Karpas-422 (cell line): ENCODE measurements at regions not wholly inside any gene's neighbourhood (a gene's known extent, or its start where the extent isn't known, plus 50 kb on each side); places are given as distances from the start of the nearest gene placed in this dataset.

Experiments
- DNase-seq: peaks from one replicate; pipeline ENCODE4 v3.0.0-alpha.2; 2015
- H2AFZ ChIP-seq: fragments of 200-600 bp; sonication (generic); 2 replicates; pipeline ENCODE4 v1.6.1; 2014; ENCODE audit warnings: antibody characterized with exemption, low read length, mixed read lengths
- H3K27ac ChIP-seq: fragments of 200-600 bp; sonication (generic); 2 replicates; pipeline ENCODE4 v1.5.1; 2014; ENCODE audit warnings: mild to moderate bottlenecking, low read length, moderate library complexity
- H3K27me3 ChIP-seq: fragments of 200-600 bp; sonication (generic); 2 replicates; pipeline ENCODE4 v1.6.1; 2014; ENCODE audit warnings: low read length, mixed read lengths
- H3K36me3 ChIP-seq: fragments of 200-600 bp; sonication (generic); 2 replicates; pipeline ENCODE4 v1.6.1; 2014; ENCODE audit warnings: low read length, mixed read lengths; ENCODE audit not compliant: insufficient read depth
- H3K4me1 ChIP-seq: fragments of 200-600 bp; sonication (generic); 2 replicates; pipeline ENCODE4 v1.6.1; 2014; ENCODE audit warnings: mild to moderate bottlenecking, low read length, mixed read lengths
- H3K4me2 ChIP-seq: fragments of 200-600 bp; sonication (generic); 2 replicates; pipeline ENCODE4 v1.6.1; 2014; ENCODE audit warnings: low read length, low read depth, mild to moderate bottlenecking; ENCODE audit not compliant: poor library complexity, severe bottlenecking
- H3K4me3 ChIP-seq: fragments of 200-600 bp; sonication (generic); 2 replicates; pipeline ENCODE4 v1.5.1; 2014; ENCODE audit warnings: mild to moderate bottlenecking, antibody characterized with exemption, low read length, mixed read lengths
- H3K79me2 ChIP-seq: fragments of 200-600 bp; sonication (generic); 2 replicates; pipeline ENCODE4 v1.6.1; 2014; ENCODE audit warnings: mild to moderate bottlenecking, low read length, mixed read lengths
- H3K9ac ChIP-seq: fragments of 200-600 bp; sonication (generic); 2 replicates; pipeline ENCODE4 v1.6.0; 2014; ENCODE audit warnings: low read length
- H3K9me2 ChIP-seq: fragments of 200-600 bp; sonication (generic), shearing (Covaris generic); replicated peaks from 2 replicates; pipeline ENCODE4 v1.6.0; 2014; ENCODE audit warnings: mild to moderate bottlenecking, low read length, moderate library complexity; ENCODE audit not compliant: insufficient read depth
- H3K9me3 ChIP-seq: fragments of 300-700, 200-600 bp; sonication (generic); 2 replicates; pipeline ENCODE4 v1.6.1; 2014; ENCODE audit warnings: low read length, mixed read lengths
- H4K20me1 ChIP-seq: fragments of 200-600 bp; sonication (generic); 2 replicates; pipeline ENCODE4 v1.6.1; 2014; ENCODE audit warnings: mild to moderate bottlenecking, antibody characterized with exemption, low read length, low read depth; ENCODE audit not compliant: insufficient read depth

GRCh38 chr5:143695941-143696340 lies 116.0 kb upstream of the HMHB1 start:
- Histone ChIP-seq H3K4me1 (no peaks in the 10 kb centered on the region), H3K4me3 (no peak overlapping the region), H3K9ac (no peak overlapping the region), H3K79me2 (no peaks in the 10 kb centered on the region), H3K4me2 (no peak overlapping the region), H3K36me3 (no peaks in the 10 kb centered on the region), H2AFZ (no peak overlapping the region), H3K9me2 (no peaks in the 10 kb centered on the region), H3K27me3 (no peaks in the 10 kb centered on the region), H3K27ac (no peak overlapping the region), H4K20me1 (no peaks in the 10 kb centered on the region), H3K9me3 (no peaks in the 10 kb centered on the region)
- DNase-seq, result no peak

GRCh38 chr5:143695244-143695864 lies 116.6 kb upstream of the HMHB1 start:
- Histone ChIP-seq H3K79me2 (no peaks in the 10 kb centered on the region), H3K4me2 (no peak overlapping the region), H3K9me3 (no peaks in the 10 kb centered on the region), H4K20me1 (no peaks in the 10 kb centered on the region), H3K9ac (no peak overlapping the region), H3K27me3 (no peaks in the 10 kb centered on the region), H3K36me3 (no peaks in the 10 kb centered on the region), H3K27ac (no peak overlapping the region), H3K9me2 (no peaks in the 10 kb centered on the region), H2AFZ (no peak overlapping the region), H3K4me1 (no peaks in the 10 kb centered on the region), H3K4me3 (no peak overlapping the region)
- DNase-seq, result no peak

GRCh38 chr5:143694357-143694756 lies 117.6 kb upstream of the HMHB1 start:
- H3K4me2 ChIP-seq, result no peak overlapping the region

GRCh38 chr5:143693651-143694252 lies 118.2 kb upstream of the HMHB1 start:
- Histone ChIP-seq H3K9ac (no peak overlapping the region), H3K4me1 (no peaks in the 10 kb centered on the region), H3K4me3 (no peak overlapping the region), H3K4me2 (no peak overlapping the region), H3K9me2 (no peaks in the 10 kb centered on the region), H3K27me3 (no peaks in the 10 kb centered on the region), H4K20me1 (no peaks in the 10 kb centered on the region), H3K9me3 (peaks cover 8% of the 10 kb centered on the region; the same call in 1 of the 2 replicates), H3K27ac (no peak overlapping the region), H3K36me3 (no peaks in the 10 kb centered on the region), H2AFZ (no peak overlapping the region), H3K79me2 (no peaks in the 10 kb centered on the region)
- no peak for DNase-seq

More at GRCh38 chr5:143694357-143694756, 117.6 kb upstream of the HMHB1 start:
- Histone ChIP-seq H3K79me2 (no peaks in the 10 kb centered on the region), H3K4me1 (no peaks in the 10 kb centered on the region), H3K27me3 (no peaks in the 10 kb centered on the region), H3K36me3 (no peaks in the 10 kb centered on the region), H2AFZ (no peak overlapping the region), H4K20me1 (no peaks in the 10 kb centered on the region), H3K9ac (no peak overlapping the region), H3K9me2 (no peaks in the 10 kb centered on the region), H3K4me3 (no peak overlapping the region), H3K27ac (no peak overlapping the region), H3K9me3 (peaks cover 8% of the 10 kb centered on the region; the same call in 1 of the 2 replicates)
- DNase-seq, result no peak

GRCh38 chr5:143692342-143692741 lies 119.6 kb upstream of the HMHB1 start:
- H3K36me3 ChIP-seq, result no peaks in the 10 kb centered on the region

GRCh38 chr5:143691945-143692290 lies 120.0 kb upstream of the HMHB1 start:
- Histone ChIP-seq H3K9me2 (no peaks in the 10 kb centered on the region), H3K27me3 (no peaks in the 10 kb centered on the region), H3K79me2 (no peaks in the 10 kb centered on the region), H3K4me2 (no peak overlapping the region), H3K4me1 (no peaks in the 10 kb centered on the region), H3K4me3 (no peak overlapping the region), H3K27ac (no peak overlapping the region), H3K9me3 (peaks cover 8% of the 10 kb centered on the region; the same call in 1 of the 2 replicates), H3K36me3 (no peaks in the 10 kb centered on the region), H2AFZ (no peak overlapping the region), H4K20me1 (no peaks in the 10 kb centered on the region), H3K9ac (no peak overlapping the region)
- no peak for DNase-seq

More at GRCh38 chr5:143692342-143692741, 119.6 kb upstream of the HMHB1 start:
- H3K4me1 ChIP-seq, result no peaks in the 10 kb centered on the region
- no peaks in the 10 kb centered on the region for H4K20me1 ChIP-seq
- H3K27ac ChIP-seq, result no peak overlapping the region
- H3K79me2 ChIP-seq, result no peaks in the 10 kb centered on the region
- no peaks in the 10 kb centered on the region for H3K9me2 ChIP-seq
- no peaks in the 10 kb centered on the region for H3K27me3 ChIP-seq
- no peak overlapping the region for H3K9ac ChIP-seq
- no peak overlapping the region for H2AFZ ChIP-seq
- peaks cover 8% of the 10 kb centered on the region; the same call in 1 of the 2 replicates for H3K9me3 ChIP-seq
- no peak overlapping the region for H3K4me2 ChIP-seq
- no peak for DNase-seq
- no peak overlapping the region for H3K4me3 ChIP-seq

GRCh38 chr5:143691287-143691944 lies 120.5 kb upstream of the HMHB1 start:
- Histone ChIP-seq H3K9ac (no peak overlapping the region), H3K4me1 (no peaks in the 10 kb centered on the region), H3K9me3 (peaks cover 8% of the 10 kb centered on the region; the same call in 1 of the 2 replicates), H3K27ac (no peak overlapping the region), H3K9me2 (no peaks in the 10 kb centered on the region), H3K79me2 (no peaks in the 10 kb centered on the region), H3K27me3 (no peaks in the 10 kb centered on the region), H2AFZ (no peak overlapping the region), H3K4me2 (no peak overlapping the region), H3K36me3 (no peaks in the 10 kb centered on the region), H4K20me1 (no peaks in the 10 kb centered on the region), H3K4me3 (no peak overlapping the region)
- no peak for DNase-seq

- no peak overlapping the region for H3K9ac ChIP-seq
- H3K27ac ChIP-seq, result no peak overlapping the region
- H2AFZ ChIP-seq, result no peak overlapping the region
- no peak for DNase-seq
- no peaks in the 10 kb centered on the region for H3K4me1 ChIP-seq
- no peaks in the 10 kb centered on the region for H3K27me3 ChIP-seq
- no peaks in the 10 kb centered on the region for H3K79me2 ChIP-seq
- no peak overlapping the region for H3K4me3 ChIP-seq
- H3K4me2 ChIP-seq, result no peak overlapping the region
- peaks cover 8% of the 10 kb centered on the region; the same call in 1 of the 2 replicates for H3K9me3 ChIP-seq
- no peaks in the 10 kb centered on the region for H4K20me1 ChIP-seq
- H3K9me2 ChIP-seq, result no peaks in the 10 kb centered on the region
- H3K36me3 ChIP-seq, result no peaks in the 10 kb centered on the region
Measured at GRCh38 chr5:143687604-143688003, 124.4 kb upstream of the HMHB1 start.
